T-helper 1 cell treated with Interleukin-12 subunit alpha and Interleukin-12 subunit beta and Interleukin-4 antibody, amounts not matched to agents 30 ng/mL and 1 ng/mL, for 36 hours (primary cell): ENCODE measurements at regions not wholly inside any gene's neighbourhood (a gene's known extent, or its start where the extent isn't known, plus 50 kb on each side); places are given as distances from the start of the nearest gene placed in this dataset.

ENCODE experiments used
- intact Hi-C: fragments of 100-400 bp; cut with micrococcal nuclease; formaldehyde crosslinking; loops from one replicate; pipeline ENCODE4 v1.15.1; 2024

DNA sequence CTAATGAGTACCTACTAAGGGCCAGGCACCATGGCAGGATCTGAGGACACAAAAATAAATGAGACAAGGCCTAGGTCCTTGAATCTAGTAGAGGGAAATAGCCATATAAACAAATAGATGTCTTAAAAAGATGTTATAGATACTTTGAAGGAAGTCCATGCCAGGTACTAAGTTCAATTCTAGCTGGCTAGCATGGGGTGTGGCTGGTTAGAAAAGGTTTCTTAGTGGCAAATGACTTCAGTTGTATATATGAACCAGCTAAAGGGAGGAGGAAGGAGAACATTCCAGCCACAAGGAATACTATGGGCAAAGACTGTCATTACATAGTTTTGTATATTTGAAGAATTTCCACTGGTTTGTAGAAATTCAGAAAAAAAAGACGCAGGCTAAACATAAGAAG lies 133.6 kb upstream of the BMP4 start:
- intact Hi-C loops = no loop called here

GRCh38 chr14:54094765-54095164 lies 138.1 kb upstream of the BMP4 start:
- intact Hi-C loops = no loop called here

DNA sequence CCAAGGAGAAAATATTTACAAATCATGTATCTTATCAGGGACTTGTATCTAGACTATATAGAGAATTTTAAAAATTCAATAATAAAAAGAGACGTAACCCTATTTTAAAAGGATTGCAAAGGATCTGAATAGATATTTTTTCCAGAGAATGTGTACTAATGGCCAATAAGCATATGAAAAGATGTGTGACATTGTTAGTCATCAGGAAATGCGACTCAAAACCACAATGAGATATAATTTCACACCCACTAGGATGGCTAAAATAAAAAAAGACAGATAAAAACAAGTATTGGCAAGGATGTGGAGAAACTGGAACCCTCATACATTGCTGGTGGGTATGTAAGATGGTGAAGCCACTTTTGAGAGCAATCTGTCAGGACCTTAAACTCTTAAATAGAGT lies 141.9 kb upstream of the BMP4 start:
- intact Hi-C loops = no loop called here

DNA sequence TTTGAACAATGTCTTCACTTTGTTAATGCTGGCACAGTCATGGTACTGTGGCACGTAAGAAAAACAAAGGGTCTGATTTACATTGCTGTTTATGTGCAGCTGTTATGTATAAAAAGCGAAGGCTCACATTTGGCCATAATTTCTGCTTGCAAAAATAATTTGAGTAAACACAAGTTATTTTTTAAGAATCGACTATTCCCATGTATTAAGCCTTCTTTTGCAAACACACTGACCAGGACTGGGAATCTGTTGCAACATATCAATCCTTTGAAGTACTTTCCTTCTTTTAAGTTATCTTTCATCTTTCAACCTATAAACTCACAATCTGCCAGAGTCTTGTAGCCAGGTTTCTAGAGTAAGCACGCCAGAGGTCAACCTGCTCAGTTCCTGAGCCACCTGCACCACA lies 145.4 kb upstream of the BMP4 start:
- intact Hi-C loops = no loop called here

DNA sequence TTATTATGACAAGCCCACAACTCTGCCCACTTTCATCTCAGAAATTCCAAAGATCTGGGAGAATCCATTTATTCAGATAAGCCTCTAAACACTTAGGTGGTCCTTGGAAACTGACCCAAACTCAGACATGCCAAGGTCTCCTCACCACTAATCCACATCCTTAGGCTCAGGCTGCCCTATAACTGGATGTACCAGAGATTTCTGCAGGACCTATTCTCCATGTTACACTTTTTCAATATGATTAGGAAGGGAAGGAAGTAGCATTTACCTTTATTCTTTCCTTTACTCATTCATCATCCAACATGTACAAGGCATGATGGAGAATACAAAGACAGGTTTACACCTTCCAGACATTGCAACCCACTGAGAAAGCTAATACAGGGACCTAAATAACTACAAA lies 145.9 kb upstream of the BMP4 start:
- intact Hi-C loops = no loop called here

GRCh38 chr14:54104601-54105145 lies 148.0 kb upstream of the BMP4 start:
- intact Hi-C loops = no loop called here

DNA sequence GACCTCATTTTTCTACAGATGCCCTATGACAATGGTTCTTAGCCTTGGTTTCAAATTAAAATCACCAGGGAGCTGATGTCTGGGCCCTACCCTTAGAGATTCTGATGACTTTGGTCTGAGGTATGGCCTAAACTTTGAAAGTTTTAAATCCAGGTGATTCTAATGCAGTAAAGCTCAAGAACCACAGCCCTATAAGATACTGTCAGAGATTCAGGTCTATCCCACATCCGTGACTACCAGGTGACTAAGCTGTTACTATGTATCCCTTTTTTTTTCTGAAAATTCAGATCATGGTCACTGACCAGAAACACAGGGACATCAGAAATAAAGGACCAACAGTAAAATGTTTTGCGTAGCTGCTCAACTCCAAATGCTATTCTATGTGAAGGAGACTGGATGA lies 148.8 kb upstream of the BMP4 start:
- intact Hi-C loops = no loop called here

DNA sequence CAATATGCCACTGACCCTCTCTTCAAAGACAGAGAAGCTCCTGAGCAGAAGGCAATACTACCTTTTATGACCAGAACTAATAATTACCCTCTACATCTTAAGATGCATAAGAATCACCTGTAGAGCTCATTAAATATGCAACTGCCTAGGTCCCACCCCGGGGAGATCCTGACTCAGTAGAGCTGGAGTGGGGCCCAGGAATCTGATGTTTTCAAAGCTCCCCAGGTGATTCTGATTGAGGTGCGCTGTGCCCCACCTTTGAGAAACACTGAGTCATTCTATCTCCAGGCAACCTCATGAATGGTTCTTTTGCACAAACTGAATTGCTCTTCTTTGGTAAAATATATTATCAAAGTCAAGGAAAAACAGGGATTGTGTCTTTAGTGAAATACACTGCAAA lies 149.3 kb upstream of the BMP4 start:
- intact Hi-C loops = no loop called here

- intact Hi-C loops = no loop called here
Measured at GRCh38 chr14:54106661-54107377, 150.2 kb upstream of the BMP4 start.

DNA sequence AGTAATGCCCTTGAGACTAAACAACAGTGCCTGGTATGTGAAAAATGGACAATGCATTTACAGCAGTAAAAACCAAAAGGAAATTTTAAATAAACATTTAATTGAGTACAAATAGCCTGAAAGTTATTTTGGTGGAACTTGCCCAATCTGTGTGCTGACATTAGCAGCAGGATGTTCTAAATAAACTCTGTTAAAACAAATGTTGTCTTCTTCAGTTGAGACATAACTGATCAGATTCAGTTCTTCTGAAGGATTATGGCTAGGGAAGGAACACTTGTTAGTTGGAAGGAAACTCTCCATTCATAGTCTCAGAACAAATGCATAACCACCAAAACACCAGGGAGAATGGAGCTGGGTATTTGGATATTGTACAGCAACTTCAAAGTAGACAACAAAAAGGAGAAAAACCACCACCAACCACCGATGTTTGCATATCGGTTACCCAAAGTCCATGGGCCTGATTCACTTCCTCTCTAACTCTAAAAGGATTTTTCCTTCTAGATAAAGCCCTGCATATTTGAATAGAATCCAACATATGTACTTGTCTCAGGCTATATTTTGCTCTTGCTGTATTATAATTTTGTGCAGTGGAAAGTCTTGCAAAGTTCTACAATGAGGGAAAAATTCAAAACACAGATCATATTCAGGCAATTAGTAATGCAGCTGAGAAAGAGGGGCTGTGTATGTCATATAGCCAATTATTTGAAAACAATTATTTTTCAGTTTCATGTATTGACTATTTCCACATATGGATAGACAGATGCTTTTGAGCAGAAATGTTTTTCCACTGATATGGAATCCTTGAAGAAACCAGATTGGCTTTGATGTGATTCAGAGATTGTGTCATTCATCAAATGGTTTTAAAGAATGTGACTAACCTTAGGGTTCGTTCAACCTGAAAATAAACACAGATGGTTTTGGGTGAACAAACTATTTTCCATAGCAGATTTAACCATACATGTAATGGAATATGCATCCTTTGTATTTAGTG lies 152.2 kb upstream of the BMP4 start:
- intact Hi-C loops = no loop called here

DNA sequence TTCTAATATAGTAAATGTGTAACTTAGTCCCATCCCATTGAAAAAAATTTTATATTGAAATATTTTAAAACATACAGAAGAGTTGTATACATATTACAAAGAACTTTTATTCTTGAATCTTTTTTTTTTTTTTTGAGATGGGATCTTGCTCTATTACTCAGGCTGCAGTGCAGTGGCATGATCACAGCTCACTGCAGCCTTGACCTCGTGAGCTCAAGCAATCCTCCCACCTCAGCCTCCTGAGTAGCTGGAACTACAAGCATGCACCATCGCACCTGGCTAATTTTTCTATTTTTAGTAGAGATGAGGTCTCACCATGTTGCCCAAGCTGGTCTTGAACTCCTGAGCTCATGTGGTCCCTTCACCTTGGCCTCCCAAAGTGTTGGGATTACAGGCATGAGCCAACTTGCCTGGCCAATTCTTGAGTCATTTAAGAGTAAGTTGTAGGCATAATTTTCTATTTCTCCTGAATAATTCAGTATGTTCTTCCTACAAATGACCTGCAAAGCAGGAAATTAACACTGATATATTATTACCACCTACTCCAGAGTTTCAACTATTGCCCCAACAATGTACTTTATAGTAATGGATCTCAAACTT lies 153.0 kb upstream of the BMP4 start:
- intact Hi-C loops = no loop called here

DNA sequence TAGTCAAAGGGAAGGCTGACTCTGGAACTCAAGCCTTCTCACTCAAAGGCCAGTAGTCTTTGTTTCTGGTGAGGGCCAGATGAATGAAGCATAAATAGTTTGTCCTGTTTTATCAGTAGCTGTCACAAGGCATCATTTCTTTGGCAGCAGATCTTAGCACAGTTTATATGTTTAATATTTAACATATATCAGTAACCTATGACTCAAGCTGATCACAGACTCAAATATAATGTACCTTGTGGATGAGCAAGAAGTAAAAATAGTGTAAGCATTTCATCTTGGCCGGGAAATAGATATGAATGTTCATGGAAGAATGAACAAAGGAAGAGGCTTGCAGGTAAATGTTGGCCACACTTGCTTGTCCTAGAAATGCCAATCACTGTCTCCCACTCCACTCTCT lies 158.3 kb upstream of the BMP4 start:
- intact Hi-C loops = no loop called here

GRCh38 chr14:54116198-54116885 lies 159.7 kb upstream of the BMP4 start:
- intact Hi-C loops = no loop called here

DNA sequence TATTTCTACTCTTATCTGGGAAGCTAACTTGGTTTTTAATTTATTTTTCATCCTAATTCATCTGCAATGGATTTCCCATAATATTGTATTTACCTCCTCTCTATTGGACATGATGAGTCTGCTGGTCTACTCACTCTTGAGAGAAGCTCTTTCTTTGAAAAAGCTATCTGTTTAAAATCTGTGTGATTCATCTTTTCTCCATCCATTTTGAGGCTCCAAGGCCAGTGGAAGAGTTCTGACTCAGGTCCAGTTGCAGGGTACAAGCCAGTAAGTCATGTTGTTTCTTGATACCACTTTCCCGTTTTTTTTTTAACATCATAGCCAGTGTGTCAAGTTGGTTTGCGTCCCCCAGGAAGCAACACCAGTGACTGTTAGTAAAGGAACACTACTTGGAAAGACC lies 160.3 kb upstream of the BMP4 start:
- intact Hi-C loops = no loop called here

GRCh38 chr14:54117396-54117795 lies 160.8 kb upstream of the BMP4 start:
- intact Hi-C loops = no loop called here

- intact Hi-C loops = no loop called here
Measured at GRCh38 chr14:54117924-54118323, 161.3 kb upstream of the BMP4 start.

GRCh38 chr14:54120260-54120659 lies 163.6 kb upstream of the BMP4 start:
- intact Hi-C loops = no loop called here

GRCh38 chr14:54121466-54122027 lies 164.9 kb upstream of the BMP4 start:
- intact Hi-C loops = no loop called here

- intact Hi-C loops = no loop called here
Measured at GRCh38 chr14:54123841-54124240, 167.2 kb upstream of the BMP4 start.

GRCh38 chr14:54125109-54125508 lies 168.5 kb upstream of the BMP4 start:
- intact Hi-C loops = no loop called here

- intact Hi-C loops = no loop called here
Measured at GRCh38 chr14:54126947-54127346, 170.3 kb upstream of the BMP4 start.
